Gastroesophageal sphincter (tissue), 3 donors: ENCODE measurements at regions not wholly inside any gene's neighbourhood (a gene's known extent, or its start where the extent isn't known, plus 50 kb on each side); places are given as distances from the start of the nearest gene placed in this dataset.

Source experiments
- CTCF ChIP-seq, 4 experiments: fragments of 200-600 bp in 2 of 4; fragments of 450-650 bp in 2 of 4; sonication (generic) in 1 of 4; IDR thresholded peaks; one replicate each; pipeline ENCODE4 v1.5.1; 2017 to 2019; ENCODE audit warnings: antibody characterized with exemption in 4 of 4, mild to moderate bottlenecking in 2 of 4, moderate library complexity in 2 of 4
- EP300 ChIP-seq: sonication (generic); formaldehyde crosslinking; IDR thresholded peaks from one replicate; pipeline ENCODE4 v1.6.1; 2017; ENCODE audit warnings: antibody characterized with exemption, mild to moderate bottlenecking
- POLR2A ChIP-seq, 2 donors: fragments of 450-650 bp; IDR thresholded peaks; one replicate each; pipeline ENCODE4 v1.6.1; 2017; ENCODE audit warnings: antibody characterized with exemption in 2 of 2, mild to moderate bottlenecking in 2 of 2, moderate library complexity in 1 of 2
- POLR2AphosphoS5 ChIP-seq: sonication (generic); formaldehyde crosslinking; IDR thresholded peaks from one replicate; pipeline ENCODE4 v1.6.1; 2017; ENCODE audit warnings: antibody characterized with exemption

- no peak for TF ChIP-seq CTCF (IDR thresholded peaks at IDR 0.05)
- no peak for TF ChIP-seq EP300
- TF ChIP-seq POLR2AphosphoS5 = no peak
- TF ChIP-seq POLR2A (IDR thresholded peaks at IDR 0.05) = no peak
Measured at GRCh38 chr11:111046291-111046690, 199.2 kb upstream of the POU2AF2 start.
